ENCODE measurements at regions not wholly inside any gene's neighbourhood (a gene's known extent, or its start where the extent isn't known, plus 50 kb on each side); places are given as distances from the start of the nearest gene placed in this dataset.

DNA sequence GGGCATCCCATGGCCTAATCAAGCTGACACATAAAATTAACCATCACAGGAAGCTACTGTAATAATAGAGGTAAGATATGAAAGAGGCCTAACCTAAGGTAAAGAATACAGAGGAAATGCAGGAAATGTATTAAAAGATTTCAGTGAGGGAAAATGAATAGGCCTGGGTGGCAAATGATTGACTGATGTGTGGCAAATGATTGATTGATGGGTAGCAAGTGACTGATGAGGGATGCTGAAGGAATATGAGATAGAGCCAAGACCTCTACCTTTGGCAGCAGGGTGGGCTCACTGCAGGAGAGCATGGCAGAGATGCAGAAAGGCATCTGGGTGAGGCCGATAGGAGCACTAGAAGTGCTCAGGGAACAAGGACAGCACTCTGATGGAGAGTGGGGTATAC, 172.9 kb downstream of the KCTD12 start (continued):
- TF ChIP-seq, protein P1, sequence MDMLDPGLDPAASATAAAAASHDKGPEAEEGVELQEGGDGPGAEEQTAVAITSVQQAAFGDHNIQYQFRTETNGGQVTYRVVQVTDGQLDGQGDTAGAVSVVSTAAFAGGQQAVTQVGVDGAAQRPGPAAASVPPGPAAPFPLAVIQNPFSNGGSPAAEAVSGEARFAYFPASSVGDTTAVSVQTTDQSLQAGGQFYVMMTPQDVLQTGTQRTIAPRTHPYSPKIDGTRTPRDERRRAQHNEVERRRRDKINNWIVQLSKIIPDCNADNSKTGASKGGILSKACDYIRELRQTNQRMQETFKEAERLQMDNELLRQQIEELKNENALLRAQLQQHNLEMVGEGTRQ (IDR thresholded peaks at IDR 0.05; ENCODE audit: borderline replicate concordance, low read depth, low read length), result no peak
- TF ChIP-seq RCOR1 (IDR thresholded peaks at IDR 0.05; ENCODE audit: low read length) (no peak), TAF1 (IDR thresholded peaks at IDR 0.05; ENCODE audit: borderline replicate concordance, low read depth, low read length) (no peak), NRF1 (IDR thresholded peaks at IDR 0.05; ENCODE audit: low read depth, low read length) (no peak), TEAD4 (IDR thresholded peaks at IDR 0.05; ENCODE audit: borderline replicate concordance, insufficient read depth) (no peak), TCF12 (IDR thresholded peaks at IDR 0.05) (no peak)
- TF ChIP-seq, protein P2, sequence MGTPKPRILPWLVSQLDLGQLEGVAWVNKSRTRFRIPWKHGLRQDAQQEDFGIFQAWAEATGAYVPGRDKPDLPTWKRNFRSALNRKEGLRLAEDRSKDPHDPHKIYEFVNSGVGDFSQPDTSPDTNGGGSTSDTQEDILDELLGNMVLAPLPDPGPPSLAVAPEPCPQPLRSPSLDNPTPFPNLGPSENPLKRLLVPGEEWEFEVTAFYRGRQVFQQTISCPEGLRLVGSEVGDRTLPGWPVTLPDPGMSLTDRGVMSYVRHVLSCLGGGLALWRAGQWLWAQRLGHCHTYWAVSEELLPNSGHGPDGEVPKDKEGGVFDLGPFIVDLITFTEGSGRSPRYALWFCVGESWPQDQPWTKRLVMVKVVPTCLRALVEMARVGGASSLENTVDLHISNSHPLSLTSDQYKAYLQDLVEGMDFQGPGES (IDR thresholded peaks at IDR 0.05; ENCODE audit: low read depth, low read length), result no peak

DNA sequence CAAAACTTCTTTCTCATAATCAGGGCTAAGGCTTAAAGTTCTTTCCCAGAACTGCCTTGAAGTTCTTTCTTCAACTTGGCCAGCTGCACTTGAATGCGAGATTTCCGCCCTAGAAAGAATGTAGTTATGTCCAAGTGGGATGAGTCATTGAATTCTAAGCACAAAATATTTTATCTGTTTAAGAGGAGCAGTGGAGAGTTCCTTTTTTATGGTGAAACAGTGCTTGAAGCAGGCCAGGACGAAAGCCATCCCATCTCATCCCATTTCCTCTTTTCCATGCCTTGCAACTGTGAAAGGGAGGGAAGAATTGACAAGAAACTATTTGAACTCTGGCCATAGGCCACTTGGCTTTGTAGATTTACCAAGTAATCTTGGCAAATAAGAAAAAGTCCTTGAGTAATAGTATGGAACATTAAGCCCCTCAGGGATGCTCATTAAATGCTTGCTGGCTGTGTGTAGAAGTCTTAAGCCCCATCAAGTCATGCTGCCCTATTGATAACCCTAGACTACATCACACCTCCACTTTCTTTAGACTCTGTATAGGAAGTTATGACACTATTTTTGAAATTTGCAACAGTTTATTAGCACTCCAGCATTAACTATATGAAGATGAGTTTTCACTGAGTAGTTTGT, 174.5 kb downstream of the KCTD12 start:
- H3K4me1 ChIP-seq (ENCODE audit: control insufficient read depth in 1 of 2, insufficient read depth in 2 of 2, low read depth in 1 of 2, low read length in 1 of 2), result peaks cover 3 to 32% of the 10 kb centered on the region in 2 experiments
- TF ChIP-seq JUND (IDR thresholded peaks at IDR 0.05), result peak; percentile 87
- no peak for TF ChIP-seq CHD2 (IDR thresholded peaks at IDR 0.05; ENCODE audit: low read length, partially characterized antibody)
- TF ChIP-seq, protein P1 (IDR thresholded peaks at IDR 0.05; ENCODE audit: borderline replicate concordance, low read depth, low read length), result no peak
- TF ChIP-seq, protein P3, sequence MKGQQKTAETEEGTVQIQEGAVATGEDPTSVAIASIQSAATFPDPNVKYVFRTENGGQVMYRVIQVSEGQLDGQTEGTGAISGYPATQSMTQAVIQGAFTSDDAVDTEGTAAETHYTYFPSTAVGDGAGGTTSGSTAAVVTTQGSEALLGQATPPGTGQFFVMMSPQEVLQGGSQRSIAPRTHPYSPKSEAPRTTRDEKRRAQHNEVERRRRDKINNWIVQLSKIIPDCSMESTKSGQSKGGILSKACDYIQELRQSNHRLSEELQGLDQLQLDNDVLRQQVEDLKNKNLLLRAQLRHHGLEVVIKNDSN (IDR thresholded peaks at IDR 0.05; ENCODE audit: borderline replicate concordance, low read depth), result 0 out of 2 replicates have a peak, but pooled peaks have one; percentile 10
- TF ChIP-seq SMC3 (IDR thresholded peaks at IDR 0.05; ENCODE audit: low read depth, low read length), result no peak
- TF ChIP-seq, protein P4, sequence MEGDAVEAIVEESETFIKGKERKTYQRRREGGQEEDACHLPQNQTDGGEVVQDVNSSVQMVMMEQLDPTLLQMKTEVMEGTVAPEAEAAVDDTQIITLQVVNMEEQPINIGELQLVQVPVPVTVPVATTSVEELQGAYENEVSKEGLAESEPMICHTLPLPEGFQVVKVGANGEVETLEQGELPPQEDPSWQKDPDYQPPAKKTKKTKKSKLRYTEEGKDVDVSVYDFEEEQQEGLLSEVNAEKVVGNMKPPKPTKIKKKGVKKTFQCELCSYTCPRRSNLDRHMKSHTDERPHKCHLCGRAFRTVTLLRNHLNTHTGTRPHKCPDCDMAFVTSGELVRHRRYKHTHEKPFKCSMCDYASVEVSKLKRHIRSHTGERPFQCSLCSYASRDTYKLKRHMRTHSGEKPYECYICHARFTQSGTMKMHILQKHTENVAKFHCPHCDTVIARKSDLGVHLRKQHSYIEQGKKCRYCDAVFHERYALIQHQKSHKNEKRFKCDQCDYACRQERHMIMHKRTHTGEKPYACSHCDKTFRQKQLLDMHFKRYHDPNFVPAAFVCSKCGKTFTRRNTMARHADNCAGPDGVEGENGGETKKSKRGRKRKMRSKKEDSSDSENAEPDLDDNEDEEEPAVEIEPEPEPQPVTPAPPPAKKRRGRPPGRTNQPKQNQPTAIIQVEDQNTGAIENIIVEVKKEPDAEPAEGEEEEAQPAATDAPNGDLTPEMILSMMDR (IDR thresholded peaks at IDR 0.05), result no peak
- TF ChIP-seq, protein P5, sequence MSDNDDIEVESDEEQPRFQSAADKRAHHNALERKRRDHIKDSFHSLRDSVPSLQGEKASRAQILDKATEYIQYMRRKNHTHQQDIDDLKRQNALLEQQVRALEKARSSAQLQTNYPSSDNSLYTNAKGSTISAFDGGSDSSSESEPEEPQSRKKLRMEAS (IDR thresholded peaks at IDR 0.05; ENCODE audit: low read depth), result peak; percentile 32; the same call in 1 of the 2 replicates
- no peak for TF ChIP-seq GABPA (IDR thresholded peaks at IDR 0.05; ENCODE audit: low read depth)
- peak; percentile 82 for TF ChIP-seq NFIC (IDR thresholded peaks at IDR 0.05; ENCODE audit: borderline replicate concordance)
- TF ChIP-seq YY1 (IDR thresholded peaks at IDR 0.05; ENCODE audit: low read depth), result no peak
- no peak for TF ChIP-seq FOXJ3 (CRISPR knock-in tag; IDR thresholded peaks at IDR 0.05)
- TF ChIP-seq, protein P2 (IDR thresholded peaks at IDR 0.05; ENCODE audit: low read depth, low read length), result no peak
- TF ChIP-seq TCF12 (IDR thresholded peaks at IDR 0.05), result peak; percentile 87
- no peak for TF ChIP-seq FOXM1 (IDR thresholded peaks at IDR 0.05; ENCODE audit: low read depth)
- no peak for TF ChIP-seq TAF1 (IDR thresholded peaks at IDR 0.05; ENCODE audit: borderline replicate concordance, low read depth, low read length)
- peak in 1 of 2 experiments; percentile 80; a peak in 1 of 4 replicates for TF ChIP-seq EP300 (IDR thresholded peaks at IDR 0.05; ENCODE audit: borderline replicate concordance in 1 of 2, low read depth in 1 of 2, low read length in 1 of 2)
- no peak for TF ChIP-seq MEF2A (IDR thresholded peaks at IDR 0.05; ENCODE audit: borderline replicate concordance, low read depth)
- no peak for TF ChIP-seq ELF1 (IDR thresholded peaks at IDR 0.05)
- no peak for TF ChIP-seq NRF1 (IDR thresholded peaks at IDR 0.05; ENCODE audit: low read depth, low read length)
- no peak for TF ChIP-seq RCOR1 (IDR thresholded peaks at IDR 0.05; ENCODE audit: low read length)
- TF ChIP-seq, protein P6, sequence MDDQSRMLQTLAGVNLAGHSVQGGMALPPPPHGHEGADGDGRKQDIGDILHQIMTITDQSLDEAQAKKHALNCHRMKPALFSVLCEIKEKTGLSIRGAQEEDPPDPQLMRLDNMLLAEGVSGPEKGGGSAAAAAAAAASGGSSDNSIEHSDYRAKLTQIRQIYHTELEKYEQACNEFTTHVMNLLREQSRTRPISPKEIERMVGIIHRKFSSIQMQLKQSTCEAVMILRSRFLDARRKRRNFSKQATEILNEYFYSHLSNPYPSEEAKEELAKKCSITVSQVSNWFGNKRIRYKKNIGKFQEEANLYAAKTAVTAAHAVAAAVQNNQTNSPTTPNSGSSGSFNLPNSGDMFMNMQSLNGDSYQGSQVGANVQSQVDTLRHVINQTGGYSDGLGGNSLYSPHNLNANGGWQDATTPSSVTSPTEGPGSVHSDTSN (IDR thresholded peaks at IDR 0.05), result peak; percentile 73
- TF ChIP-seq SIN3A (IDR thresholded peaks at IDR 0.05; ENCODE audit: borderline replicate concordance, low read depth, low read length), result 0 out of 2 replicates have a peak, but pooled peaks have one; percentile 23

More for the DNA sequence above, 174.5 kb downstream of the KCTD12 start:
- peak overlapping the region; percentile 73 to 92 for H3K27ac ChIP-seq (ENCODE audit: low read depth in 2 of 2, low read length in 1 of 2)
- H3K79me2 ChIP-seq (ENCODE audit: insufficient read depth), result no peaks in the 10 kb centered on the region
- 13% methylated on average over 3 of the region's 3 CpGs for WGBS (ENCODE audit: low lambda C conversion rate)
- ChIA-PET CTCF (no interaction called here), POLR2A (no interaction called here)
- H3F3A ChIP-seq (replicated peaks; ENCODE audit: insufficient read depth), result peaks cover 31% of the 10 kb centered on the region
- H3K9ac ChIP-seq, result no peak overlapping the region; the same call in 1 of the 2 replicates
- H3K9me2 ChIP-seq, result no peaks in the 10 kb centered on the region
- H3K9me3 ChIP-seq, result no peaks in the 10 kb centered on the region
- H3K36me3 ChIP-seq (replicated peaks in 1 of 2; ENCODE audit: control insufficient read depth in 1 of 2, insufficient read depth in 2 of 2, low read length in 1 of 2), result no peaks in the 10 kb centered on the region
- H3K4me2 ChIP-seq, result peak overlapping the region; percentile 32
- H2AFZ ChIP-seq (ENCODE audit: low read depth), result no peak overlapping the region; the same call in 1 of the 2 replicates
- no peak for DNase-seq
- H4K20me1 ChIP-seq (ENCODE audit: insufficient read depth), result no peaks in the 10 kb centered on the region
- no peaks in the 10 kb centered on the region for H3K27me3 ChIP-seq (ENCODE audit: insufficient read depth)
- no peak overlapping the region for H3K4me3 ChIP-seq (ENCODE audit: low read depth in 2 of 2, low read length in 1 of 2)
